SU-DHL-6 (cell line): ENCODE measurements at regions not wholly inside any gene's neighbourhood (a gene's known extent, or its start where the extent isn't known, plus 50 kb on each side); places are given as distances from the start of the nearest gene placed in this dataset.

Experiments
- H2AFZ ChIP-seq: fragments of 200-600 bp; sonication (generic); 2 replicates; pipeline ENCODE4 v1.6.1; 2014; ENCODE audit warnings: low read depth, mild to moderate bottlenecking, moderate library complexity, mixed read lengths, antibody characterized with exemption, low read length; ENCODE audit not compliant: severe bottlenecking
- H3F3A ChIP-seq: fragments of 200-600 bp; shearing (Covaris generic); 2 replicates; pipeline ENCODE4 v1.6.0; 2016; ENCODE audit warnings: antibody characterized with exemption, mild to moderate bottlenecking; ENCODE audit not compliant: insufficient read depth
- H3K27ac ChIP-seq: fragments of 200-600 bp; sonication (generic); 2 replicates; pipeline ENCODE4 v1.5.1; 2016; ENCODE audit warnings: low read depth, mild to moderate bottlenecking, low read length, moderate library complexity, mixed read lengths
- H3K27me3 ChIP-seq: fragments of 200-600 bp; sonication (generic), shearing (Covaris generic); 2 replicates; pipeline ENCODE4 v1.6.0; 2014; ENCODE audit warnings: mild to moderate bottlenecking, low read length
- H3K36me3 ChIP-seq: fragments of 200-600 bp; sonication (generic); 2 replicates; pipeline ENCODE4 v1.6.1; 2014; ENCODE audit warnings: mild to moderate bottlenecking, low read length, mixed read lengths
- H3K4me2 ChIP-seq: fragments of 300-600, 200-600 bp; shearing (Covaris generic), sonication (generic); 2 replicates; pipeline ENCODE4 v1.6.0; 2014; ENCODE audit warnings: low read length, low read depth, mild to moderate bottlenecking; ENCODE audit not compliant: poor library complexity, severe bottlenecking
- H3K4me3 ChIP-seq: fragments of 200-600 bp; sonication (generic); 2 replicates; pipeline ENCODE4 v1.5.1; 2014; ENCODE audit warnings: antibody characterized with exemption, low read length, mild to moderate bottlenecking, mixed read lengths; ENCODE audit not compliant: insufficient read depth, poor library complexity, severe bottlenecking
- H3K79me2 ChIP-seq: fragments of 200-600 bp; sonication (generic); 2 replicates; pipeline ENCODE4 v1.6.1; 2014; ENCODE audit warnings: mild to moderate bottlenecking, low read length, moderate library complexity; ENCODE audit not compliant: insufficient read depth
- H3K9ac ChIP-seq: fragments of 200-600 bp; sonication (generic); 2 replicates; pipeline ENCODE4 v1.7.0; 2014; ENCODE audit warnings: mild to moderate bottlenecking, low read length
- H3K9me2 ChIP-seq: fragments of 200-600 bp; sonication (generic); replicated peaks from 2 replicates; pipeline ENCODE4 v1.6.1; 2014; ENCODE audit warnings: low read length; ENCODE audit not compliant: insufficient read depth
- H3K9me3 ChIP-seq: fragments of 200-600 bp; sonication (generic); 2 replicates; pipeline ENCODE4 v1.6.1; 2014; ENCODE audit warnings: low read length, mixed read lengths; ENCODE audit not compliant: insufficient read depth
- H4K20me1 ChIP-seq: fragments of 200-600 bp; sonication (generic); 2 replicates; pipeline ENCODE4 v1.6.1; 2014; ENCODE audit warnings: low read depth, mild to moderate bottlenecking, antibody characterized with exemption, low read length, moderate library complexity, mixed read lengths
- EZH2phosphoT487 ChIP-seq: fragments of 200-600 bp; sonication (generic), shearing (Covaris generic); conservative IDR thresholded peaks from 2 replicates; pipeline ENCODE4 v1.6.1; 2018; ENCODE audit warnings: mild to moderate bottlenecking, antibody characterized with exemption, low read length, moderate library complexity, mixed read lengths
- TF ChIP-seq, protein P1 (sequence below): fragments of 200-600 bp; sonication (generic); IDR thresholded peaks from one replicate; pipeline ENCODE4 v1.5.1; 2017; ENCODE audit warnings: antibody characterized with exemption, mild to moderate bottlenecking, low read length, moderate library complexity; ENCODE audit not compliant: insufficient read depth, poor library complexity, severe bottlenecking

DNA sequence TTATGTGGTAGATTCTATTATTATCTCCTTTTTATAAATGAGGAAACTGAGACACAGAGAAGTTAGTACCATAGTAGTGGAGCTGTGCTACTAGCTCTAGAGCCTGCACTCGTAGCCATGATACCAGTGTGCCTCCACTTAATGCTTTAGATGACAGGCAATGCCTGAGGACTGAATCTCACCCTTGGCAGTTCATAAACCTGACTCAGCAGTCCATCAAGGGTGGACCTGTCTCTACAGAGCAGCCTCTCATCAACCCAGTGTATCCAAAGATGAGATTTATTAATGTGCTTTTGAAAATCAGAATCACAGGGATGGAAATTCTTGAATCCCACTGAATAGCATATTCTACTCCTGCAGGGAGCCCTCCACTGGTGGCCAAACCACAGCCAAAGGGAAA lies 483.2 kb upstream of the DIPK2B start:
- Histone ChIP-seq H3K4me3 (no peak overlapping the region), H3K9ac (no peak overlapping the region), H2AFZ (no peak overlapping the region), H3K79me2 (no peaks in the 10 kb centered on the region), H3F3A (no peaks in the 10 kb centered on the region), H3K9me3 (no peaks in the 10 kb centered on the region), H3K27ac (no peak overlapping the region), H3K36me3 (no peaks in the 10 kb centered on the region), H3K4me2 (no peak overlapping the region), H4K20me1 (no peaks in the 10 kb centered on the region), H3K27me3 (no peaks in the 10 kb centered on the region), H3K9me2 (no peaks in the 10 kb centered on the region)
- no peak for TF ChIP-seq EZH2phosphoT487
- TF ChIP-seq, protein P1, sequence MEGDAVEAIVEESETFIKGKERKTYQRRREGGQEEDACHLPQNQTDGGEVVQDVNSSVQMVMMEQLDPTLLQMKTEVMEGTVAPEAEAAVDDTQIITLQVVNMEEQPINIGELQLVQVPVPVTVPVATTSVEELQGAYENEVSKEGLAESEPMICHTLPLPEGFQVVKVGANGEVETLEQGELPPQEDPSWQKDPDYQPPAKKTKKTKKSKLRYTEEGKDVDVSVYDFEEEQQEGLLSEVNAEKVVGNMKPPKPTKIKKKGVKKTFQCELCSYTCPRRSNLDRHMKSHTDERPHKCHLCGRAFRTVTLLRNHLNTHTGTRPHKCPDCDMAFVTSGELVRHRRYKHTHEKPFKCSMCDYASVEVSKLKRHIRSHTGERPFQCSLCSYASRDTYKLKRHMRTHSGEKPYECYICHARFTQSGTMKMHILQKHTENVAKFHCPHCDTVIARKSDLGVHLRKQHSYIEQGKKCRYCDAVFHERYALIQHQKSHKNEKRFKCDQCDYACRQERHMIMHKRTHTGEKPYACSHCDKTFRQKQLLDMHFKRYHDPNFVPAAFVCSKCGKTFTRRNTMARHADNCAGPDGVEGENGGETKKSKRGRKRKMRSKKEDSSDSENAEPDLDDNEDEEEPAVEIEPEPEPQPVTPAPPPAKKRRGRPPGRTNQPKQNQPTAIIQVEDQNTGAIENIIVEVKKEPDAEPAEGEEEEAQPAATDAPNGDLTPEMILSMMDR, result no peak

DNA sequence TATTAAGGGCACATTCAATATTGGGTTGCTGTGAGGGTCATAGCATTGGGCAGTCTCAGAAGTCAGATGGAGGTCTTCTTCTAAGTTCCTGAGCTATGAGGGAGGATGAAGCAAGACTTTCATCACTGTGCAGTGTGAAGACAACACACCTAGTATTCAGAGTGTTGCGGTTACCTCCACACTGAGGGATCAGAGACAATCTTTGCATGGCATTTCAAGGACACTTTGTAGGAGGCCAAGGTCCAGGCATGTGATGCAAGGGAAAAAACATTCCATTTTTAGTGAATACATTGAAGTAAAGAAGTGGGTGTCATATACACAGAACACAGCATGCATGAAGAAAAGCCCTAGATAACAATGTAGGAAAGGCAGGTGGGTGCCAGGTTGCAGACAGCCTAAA lies 481.2 kb upstream of the DIPK2B start:
- Histone ChIP-seq H3K79me2 (no peaks in the 10 kb centered on the region), H3K4me3 (no peak overlapping the region), H3K9me2 (no peaks in the 10 kb centered on the region), H3K27ac (no peak overlapping the region), H3K9me3 (no peaks in the 10 kb centered on the region), H3K9ac (no peak overlapping the region), H3K4me2 (no peak overlapping the region), H3K27me3 (no peaks in the 10 kb centered on the region), H2AFZ (no peak overlapping the region), H3K36me3 (no peaks in the 10 kb centered on the region), H3F3A (no peaks in the 10 kb centered on the region), H4K20me1 (no peaks in the 10 kb centered on the region)
- TF ChIP-seq, protein P1, result no peak
- no peak for TF ChIP-seq EZH2phosphoT487

DNA sequence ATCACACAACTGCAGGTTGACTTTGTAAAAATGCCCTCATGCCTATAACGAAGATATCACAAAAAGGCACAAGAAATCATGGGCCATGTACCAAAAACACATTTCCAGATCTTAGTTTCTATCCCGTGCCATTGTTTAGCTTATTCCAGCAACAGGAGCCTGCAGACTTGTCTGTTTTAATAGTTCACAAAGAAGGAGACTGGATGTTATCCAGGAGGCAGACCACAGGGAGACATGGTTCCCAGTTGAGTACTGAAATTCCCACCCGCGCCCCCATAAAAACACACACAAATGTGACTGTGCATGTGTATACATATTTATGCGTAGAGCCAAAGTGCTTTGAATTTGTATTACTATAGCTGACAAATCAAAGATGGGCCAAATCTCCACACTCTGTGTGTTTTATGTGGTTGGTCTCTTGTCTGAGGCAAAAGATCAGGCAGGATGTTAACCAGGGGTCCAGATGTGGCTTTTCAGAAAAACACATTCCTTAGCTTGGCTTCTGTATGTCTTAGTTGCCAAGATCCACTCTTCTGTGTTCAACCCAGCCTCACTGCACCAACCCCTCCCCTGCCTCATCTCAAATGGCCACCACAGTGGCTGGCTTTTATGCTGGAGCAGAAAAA lies 469.2 kb upstream of the DIPK2B start:
- no peaks in the 10 kb centered on the region for H4K20me1 ChIP-seq
- no peak overlapping the region for H3K27ac ChIP-seq
- H3K36me3 ChIP-seq, result no peaks in the 10 kb centered on the region
- no peaks in the 10 kb centered on the region for H3K27me3 ChIP-seq
- H3K9me3 ChIP-seq, result no peaks in the 10 kb centered on the region
- H3F3A ChIP-seq, result no peaks in the 10 kb centered on the region
- TF ChIP-seq EZH2phosphoT487, result no peak
- TF ChIP-seq, protein P1, result no peak
- no peak overlapping the region for H3K4me3 ChIP-seq
- H2AFZ ChIP-seq, result no peak overlapping the region
- H3K9ac ChIP-seq, result no peak overlapping the region
- no peaks in the 10 kb centered on the region for H3K79me2 ChIP-seq
- H3K9me2 ChIP-seq, result no peaks in the 10 kb centered on the region
- no peak overlapping the region for H3K4me2 ChIP-seq
